IMR-90 (cell line): ENCODE measurements at regions not wholly inside any gene's neighbourhood (a gene's known extent, or its start where the extent isn't known, plus 50 kb on each side); places are given as distances from the start of the nearest gene placed in this dataset.

Experiments used
- ATAC-seq: fragments of 200-7000 bp; cut with Tn5 transposase; 2 replicates; pipeline ENCODE4 v1.9.1; 2020; ENCODE audit warnings: low read depth, mild to moderate bottlenecking, moderate library complexity
- BruUV-seq: library from RNA; stranded (reverse); fragments of 400-500 nt; replicated peaks from 2 replicates; lab custom pipeline; 2021; lab: Mats Ljungman, UMichigan
- CTCF ChIA-PET: fragments of 300-600 bp; formaldehyde crosslinking; extraction: SDS; loops from one replicate; lab custom pipeline; 2021; ENCODE audit warnings: antibody characterized with exemption; lab: Yijun Ruan, JAX
- POLR2A ChIA-PET: fragments of 300-600 bp; sonication (Branson Sonifier 250); formaldehyde crosslinking; loops from one replicate; lab custom pipeline; 2022; ENCODE audit warnings: antibody characterized with exemption; ENCODE audit not compliant: unreplicated experiment; lab: Charles Lee
- DNase-seq: peaks from one replicate; pipeline ENCODE4 v3.0.0; 2013
- H2AFZ ChIP-seq: replicated peaks from 2 replicates; pipeline ENCODE3; 2013; ENCODE audit warnings: low read length, mild to moderate bottlenecking; ENCODE audit not compliant: poor library complexity
- H2AK5ac ChIP-seq: 2 replicates; pipeline ENCODE4 v1.6.1; 2013; ENCODE audit warnings: low read depth, low read length, inconsistent platforms
- H2AK9ac ChIP-seq: replicated peaks from 2 replicates; pipeline ENCODE3; 2013; ENCODE audit warnings: mild to moderate bottlenecking, low read depth, low read length, moderate library complexity; ENCODE audit not compliant: poor library complexity
- H2BK120ac ChIP-seq: 2 replicates; pipeline ENCODE4 v1.6.1; 2013; ENCODE audit warnings: low read depth, low read length, inconsistent platforms
- H2BK15ac ChIP-seq: 3 replicates; pipeline ENCODE4 v1.6.1; 2013; ENCODE audit warnings: low read depth, low read length, inconsistent platforms
- H2BK20ac ChIP-seq: 2 replicates; pipeline ENCODE4 v1.6.1; 2013; ENCODE audit warnings: low read depth, mild to moderate bottlenecking, inconsistent platforms, low read length, moderate library complexity
- H2BK5ac ChIP-seq: 2 replicates; pipeline ENCODE4 v1.6.1; 2013; ENCODE audit warnings: mild to moderate bottlenecking, low read depth, low read length, inconsistent platforms; ENCODE audit not compliant: poor library complexity, severe bottlenecking
- H3K14ac ChIP-seq: replicated peaks from 2 replicates; pipeline ENCODE4 v1.6.1; 2013; ENCODE audit warnings: low read depth, low read length, inconsistent platforms
- H3K18ac ChIP-seq: 2 replicates; pipeline ENCODE4 v1.6.1; 2013; ENCODE audit warnings: low read depth, low read length, control low read depth
- H3K23ac ChIP-seq: 2 replicates; pipeline ENCODE4 v1.6.1; 2013; ENCODE audit warnings: low read depth, low read length, inconsistent platforms
- H3K27ac ChIP-seq: 2 replicates; pipeline ENCODE4 v1.5.1; 2013; ENCODE audit warnings: mild to moderate bottlenecking, control low read depth, low read length; ENCODE audit not compliant: insufficient read depth
- H3K27me3 ChIP-seq: 2 replicates; pipeline ENCODE4 v1.6.1; 2013; ENCODE audit warnings: low read length; ENCODE audit not compliant: control insufficient read depth, insufficient read depth
- H3K36me3 ChIP-seq: 2 replicates; pipeline ENCODE4 v1.6.1; 2013; ENCODE audit warnings: low read length, mixed read lengths; ENCODE audit not compliant: control insufficient read depth, insufficient read depth
- H3K4ac ChIP-seq: 2 replicates; pipeline ENCODE4 v1.6.1; 2013; ENCODE audit warnings: low read depth, low read length, inconsistent platforms
- H3K4me1 ChIP-seq: 2 replicates; pipeline ENCODE4 v1.6.1; 2013; ENCODE audit warnings: low read length, mixed read lengths; ENCODE audit not compliant: control insufficient read depth, insufficient read depth
- H3K4me2 ChIP-seq: 2 replicates; pipeline ENCODE4 v1.6.1; 2013; ENCODE audit warnings: low read depth, mild to moderate bottlenecking, control low read depth, low read length, moderate library complexity
- H3K4me3 ChIP-seq: 2 replicates; pipeline ENCODE4 v1.5.1; 2013; ENCODE audit warnings: low read depth, mild to moderate bottlenecking, control low read depth, low read length, moderate library complexity; ENCODE audit not compliant: insufficient read depth
- H3K56ac ChIP-seq: 2 replicates; pipeline ENCODE4 v1.6.1; 2013; ENCODE audit warnings: low read length, inconsistent platforms; ENCODE audit not compliant: insufficient read depth; ENCODE audit errors: extremely low read depth
- H3K79me1 ChIP-seq, 2 experiments: 2 replicates each; pipeline ENCODE4 v1.6.1; 2013; ENCODE audit warnings: low read length in 2 of 2, inconsistent platforms in 1 of 2, low read depth in 1 of 2
- H3K9ac ChIP-seq: 2 replicates; pipeline ENCODE4 v1.6.1; 2013; ENCODE audit warnings: low read depth, low read length, control low read depth
- H3K9me1 ChIP-seq: 2 replicates; pipeline ENCODE4 v1.6.1; 2013; ENCODE audit warnings: low read length, inconsistent platforms; ENCODE audit not compliant: insufficient read depth
- H3K9me3 ChIP-seq: 2 replicates; pipeline ENCODE4 v1.6.1; 2013; ENCODE audit warnings: low read length; ENCODE audit not compliant: control insufficient read depth, insufficient read depth
- H4K20me1 ChIP-seq: 2 replicates; pipeline ENCODE4 v1.6.1; 2013; ENCODE audit warnings: low read length, inconsistent platforms; ENCODE audit not compliant: insufficient read depth
- H4K5ac ChIP-seq: 2 replicates; pipeline ENCODE4 v1.6.1; 2013; ENCODE audit warnings: mild to moderate bottlenecking, low read depth, low read length, control low read depth
- H4K8ac ChIP-seq, 2 experiments: 2 replicates each; pipeline ENCODE4 v1.6.1; 2013; ENCODE audit warnings: low read depth in 2 of 2, low read length in 2 of 2, control low read depth in 1 of 2, inconsistent platforms in 1 of 2
- H4K91ac ChIP-seq: 2 replicates; pipeline ENCODE4 v1.6.1; 2013; ENCODE audit warnings: low read depth, low read length, inconsistent platforms; ENCODE audit not compliant: insufficient read depth
- MAFK ChIP-seq: IDR thresholded peaks from 2 replicates; pipeline ENCODE4 v1.6.1; 2012; ENCODE audit warnings: low read depth, low read length, improper control_type of control experiment
- WGBS, 2 experiments: methylation state at CpG; one replicate each; pipeline versions ENCODE4 v1.1.5 to v1.1.7; 2013; ENCODE audit warnings: missing lambda C conversion rate in 2 of 2; ENCODE audit not compliant: insufficient read length in 1 of 2; ENCODE audit errors: extremely low coverage in 2 of 2; 5-methylcytosine and 5-hydroxymethylcytosine counted together
- dilution Hi-C: fragments of 300-500 bp; cut with HindIII; formaldehyde crosslinking; loops from one replicate; pipeline ENCODE4 v1.14.3; 2018; ENCODE audit warnings: low sequenced_read_pairs; ENCODE audit not compliant: unreplicated experiment
- in situ Hi-C: fragments of 300-500 bp; cut with MboI; formaldehyde crosslinking; loops from 3 replicates; pipeline ENCODE4 v1.14.3; 2019; ENCODE audit warnings: low sequenced_read_pairs, inconsistent platforms, mixed read lengths
- intact Hi-C: fragments of 100-400 bp; cut with micrococcal nuclease; formaldehyde crosslinking; loops from 2 replicates; pipeline ENCODE4 v1.10.0; 2022

DNA sequence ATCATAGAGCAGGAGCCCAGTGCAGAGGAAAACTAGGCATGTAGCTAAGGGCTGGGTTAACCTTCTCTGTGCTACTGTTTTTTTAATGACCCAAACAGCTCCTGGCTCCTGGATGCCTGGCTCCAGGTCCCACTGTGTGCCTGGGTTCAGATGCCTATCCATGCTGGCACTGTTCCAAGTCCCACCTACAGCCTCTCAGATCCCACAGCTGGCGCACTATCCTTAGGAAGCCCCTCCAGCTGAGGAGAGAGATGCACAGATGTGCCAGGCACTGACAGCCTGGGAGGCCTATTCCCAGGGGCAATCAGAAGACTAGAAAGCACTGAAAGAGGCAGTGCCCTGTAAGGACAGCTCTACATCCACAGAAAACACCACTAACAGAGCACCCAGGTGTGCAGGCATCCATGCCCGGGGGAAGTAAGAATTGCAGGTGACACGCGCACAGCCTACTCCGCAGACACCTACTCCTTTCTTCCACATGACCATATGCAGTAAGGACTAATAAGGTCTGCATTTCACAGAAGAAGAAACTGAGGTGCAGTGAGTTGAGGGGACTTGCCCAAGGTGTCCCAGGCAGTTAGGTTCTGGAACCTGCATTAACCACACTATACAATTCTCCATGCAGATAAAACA is 51.2 kb downstream of the PITPNM2 start:
- Histone ChIP-seq H2BK5ac (no peak overlapping the region), H2AFZ (no peak overlapping the region), H3K4me2 (no peak overlapping the region), H3K9me1 (peaks cover 30% of the 10 kb centered on the region), H2BK20ac (no peak overlapping the region), H3K9me3 (no peaks in the 10 kb centered on the region), H3K14ac (no peak overlapping the region), H2BK120ac (no peak overlapping the region), H4K91ac (no peak overlapping the region), H3K27ac (no peak overlapping the region), H3K18ac (no peak overlapping the region), H4K20me1 (peaks cover 24% of the 10 kb centered on the region), H2AK9ac (no peak overlapping the region), H3K4me1 (peaks cover 22% of the 10 kb centered on the region), H3K27me3 (peaks cover 2% of the 10 kb centered on the region; the same call in 1 of the 2 replicates), H3K36me3 (peaks cover 1% of the 10 kb centered on the region; the same call in 1 of the 2 replicates), H3K9ac (no peak overlapping the region), H4K5ac (no peak overlapping the region), H2BK15ac (no peak overlapping the region), H3K4me3 (no peak overlapping the region), H3K23ac (no peak overlapping the region), H3K4ac (no peak overlapping the region; the same call in 1 of the 2 replicates), H3K56ac (no peak overlapping the region), H4K8ac (no peak overlapping the region), H3K79me1 (peaks cover 0 to 30% of the 10 kb centered on the region in 2 experiments; a peak in 1 of 4 replicates), H2AK5ac (no peak overlapping the region)
- intact Hi-C loops (no loop called here), in situ Hi-C loops (no loop called here), dilution Hi-C loops (no loop called here)
- DNase-seq (no peak), ATAC-seq (no peak)
- no CpG with 5 or more reads among the region's 5 CpGs for WGBS, 2 experiments
- BruUV-seq: no TSS peak
- ChIA-PET CTCF (no interaction called here), POLR2A (no interaction called here)
- TF ChIP-seq MAFK: no peak
